ENCODE measurements at regions not wholly inside any gene's neighbourhood (a gene's known extent, or its start where the extent isn't known, plus 50 kb on each side); places are given as distances from the start of the nearest gene placed in this dataset.
"Not testable (repeated sequence)": the region's sequence is repeated elsewhere in the genome, so short reads cannot be mapped to it uniquely, and the experiment has no call there.

- Histone ChIP-seq H3K4me3 (ENCODE audit: low read depth in 1 of 3, low read length in 3 of 3) (no peak overlapping the region), H3K4me1 (ENCODE audit: control insufficient read depth in 3 of 3, insufficient read depth in 2 of 3, low read depth in 1 of 3, low read length in 2 of 3) (no peaks in the 10 kb centered on the region), H3K36me3 (ENCODE audit: control insufficient read depth in 3 of 3, insufficient read depth in 2 of 3, low read depth in 1 of 3, low read length in 3 of 3) (no peaks in the 10 kb centered on the region), H3K27me3 (ENCODE audit: control insufficient read depth in 3 of 3, insufficient read depth in 3 of 3, low read length in 3 of 3) (no peaks in the 10 kb centered on the region), H3K27ac (ENCODE audit: low read depth in 1 of 3, low read length in 2 of 3) (no peak overlapping the region), H3K9me3 (ENCODE audit: control insufficient read depth in 2 of 2, insufficient read depth in 1 of 2, low read depth in 1 of 2, low read length in 1 of 2) (peaks cover 0 to 5% of the 10 kb centered on the region in 2 donors)
- FAIRE-seq (no peak), DNase-seq (peak in 1 of 2 donors; percentile 20)
- 61 to 62% (median 61%) methylated on average over 4 of the region's 4 CpGs for WGBS, 3 donors
Measured at GRCh38 chr6:16045238-16045637, 83.6 kb upstream of the MYLIP start.

GRCh38 chr6:16044211-16044643, 84.7 kb upstream of the MYLIP start:
- WGBS, 3 donors, result 51 to 72% (median 53%) methylated on average over 2 of the region's 2 CpGs
- H3K4me1 ChIP-seq (ENCODE audit: control insufficient read depth in 3 of 3, insufficient read depth in 2 of 3, low read depth in 1 of 3, low read length in 2 of 3), result no peaks in the 10 kb centered on the region
- FAIRE-seq (no peak), DNase-seq (no peak)
- H3K27ac ChIP-seq (ENCODE audit: low read depth in 1 of 3, low read length in 2 of 3), result no peak overlapping the region
- H3K27me3 ChIP-seq (ENCODE audit: control insufficient read depth in 3 of 3, insufficient read depth in 3 of 3, low read length in 3 of 3), result no peaks in the 10 kb centered on the region
- H3K36me3 ChIP-seq (ENCODE audit: control insufficient read depth in 3 of 3, insufficient read depth in 2 of 3, low read depth in 1 of 3, low read length in 3 of 3), result no peaks in the 10 kb centered on the region
- peaks cover 0 to 10% of the 10 kb centered on the region in 2 donors for H3K9me3 ChIP-seq (ENCODE audit: control insufficient read depth in 2 of 2, insufficient read depth in 1 of 2, low read depth in 1 of 2, low read length in 1 of 2)
- no peak overlapping the region for H3K4me3 ChIP-seq (ENCODE audit: low read depth in 1 of 3, low read length in 3 of 3)

GRCh38 chr6:16043171-16044135, 85.4 kb upstream of the MYLIP start:
- Histone ChIP-seq H3K4me3 (ENCODE audit: low read depth in 1 of 3, low read length in 3 of 3) (no peak overlapping the region), H3K27ac (ENCODE audit: low read depth in 1 of 3, low read length in 2 of 3) (no peak overlapping the region), H3K27me3 (ENCODE audit: control insufficient read depth in 3 of 3, insufficient read depth in 3 of 3, low read length in 3 of 3) (no peaks in the 10 kb centered on the region), H3K4me1 (ENCODE audit: control insufficient read depth in 3 of 3, insufficient read depth in 2 of 3, low read depth in 1 of 3, low read length in 2 of 3) (no peaks in the 10 kb centered on the region), H3K36me3 (ENCODE audit: control insufficient read depth in 3 of 3, insufficient read depth in 2 of 3, low read depth in 1 of 3, low read length in 3 of 3) (no peaks in the 10 kb centered on the region), H3K9me3 (ENCODE audit: control insufficient read depth in 2 of 2, insufficient read depth in 1 of 2, low read depth in 1 of 2, low read length in 1 of 2) (peaks cover 0 to 10% of the 10 kb centered on the region in 2 donors)
- 80 to 87% (median 86%) methylated on average over 5 of the region's 5 CpGs for WGBS, 3 donors
- DNase-seq (no peak), FAIRE-seq (no peak)

GRCh38 chr6:16042751-16043150, 86.1 kb upstream of the MYLIP start:
- Histone ChIP-seq H3K27me3 (ENCODE audit: control insufficient read depth in 3 of 3, insufficient read depth in 3 of 3, low read length in 3 of 3) (no peaks in the 10 kb centered on the region), H3K4me1 (ENCODE audit: control insufficient read depth in 3 of 3, insufficient read depth in 2 of 3, low read depth in 1 of 3, low read length in 2 of 3) (no peaks in the 10 kb centered on the region), H3K27ac (ENCODE audit: low read depth in 1 of 3, low read length in 2 of 3) (no peak overlapping the region), H3K9me3 (ENCODE audit: control insufficient read depth in 2 of 2, insufficient read depth in 1 of 2, low read depth in 1 of 2, low read length in 1 of 2) (peaks cover 0 to 10% of the 10 kb centered on the region in 2 donors), H3K4me3 (ENCODE audit: low read depth in 1 of 3, low read length in 3 of 3) (no peak overlapping the region), H3K36me3 (ENCODE audit: control insufficient read depth in 3 of 3, insufficient read depth in 2 of 3, low read depth in 1 of 3, low read length in 3 of 3) (no peaks in the 10 kb centered on the region)
- DNase-seq (no peak), FAIRE-seq (peak; percentile 41)
- WGBS, 3 donors, result 69 to 87% (median 82%) methylated on average over 3 of the region's 3 CpGs

- H3K9me3 ChIP-seq (ENCODE audit: control insufficient read depth in 2 of 2, insufficient read depth in 1 of 2, low read depth in 1 of 2, low read length in 1 of 2), result peaks cover 0 to 10% of the 10 kb centered on the region in 2 donors
- H3K27me3 ChIP-seq (ENCODE audit: control insufficient read depth in 3 of 3, insufficient read depth in 3 of 3, low read length in 3 of 3), result no peaks in the 10 kb centered on the region
- H3K4me1 ChIP-seq (ENCODE audit: control insufficient read depth in 3 of 3, insufficient read depth in 2 of 3, low read depth in 1 of 3, low read length in 2 of 3), result no peaks in the 10 kb centered on the region
- FAIRE-seq, result no peak
- H3K27ac ChIP-seq (ENCODE audit: low read depth in 1 of 3, low read length in 2 of 3), result no peak overlapping the region
- no peaks in the 10 kb centered on the region for H3K36me3 ChIP-seq (ENCODE audit: control insufficient read depth in 3 of 3, insufficient read depth in 2 of 3, low read depth in 1 of 3, low read length in 3 of 3)
- 67 to 79% (median 77%) methylated on average over 2 of the region's 2 CpGs for WGBS, 3 donors
- no peak overlapping the region for H3K4me3 ChIP-seq (ENCODE audit: low read depth in 1 of 3, low read length in 3 of 3)
- no peak for DNase-seq
Measured at GRCh38 chr6:16041327-16041726, 87.6 kb upstream of the MYLIP start.

- DNase-seq, result no peak
- WGBS, 3 donors, result 88 to 98% (median 89%) methylated on average over 15 of the region's 15 CpGs
- peaks cover 0 to 10% of the 10 kb centered on the region in 2 donors for H3K9me3 ChIP-seq (ENCODE audit: control insufficient read depth in 2 of 2, insufficient read depth in 1 of 2, low read depth in 1 of 2, low read length in 1 of 2)
- H3K4me3 ChIP-seq (ENCODE audit: low read depth in 1 of 3, low read length in 3 of 3), result no peak overlapping the region
- FAIRE-seq, result no peak
- H3K36me3 ChIP-seq (ENCODE audit: control insufficient read depth in 3 of 3, insufficient read depth in 2 of 3, low read depth in 1 of 3, low read length in 3 of 3), result no peaks in the 10 kb centered on the region
- H3K4me1 ChIP-seq (ENCODE audit: control insufficient read depth in 3 of 3, insufficient read depth in 2 of 3, low read depth in 1 of 3, low read length in 2 of 3), result no peaks in the 10 kb centered on the region
- no peaks in the 10 kb centered on the region for H3K27me3 ChIP-seq (ENCODE audit: control insufficient read depth in 3 of 3, insufficient read depth in 3 of 3, low read length in 3 of 3)
- H3K27ac ChIP-seq (ENCODE audit: low read depth in 1 of 3, low read length in 2 of 3), result no peak overlapping the region
Measured at GRCh38 chr6:16040628-16040974, 88.3 kb upstream of the MYLIP start.

GRCh38 chr6:16039892-16040627, 88.8 kb upstream of the MYLIP start:
- not testable (repeated sequence) for DNase-seq; H3K4me3 ChIP-seq (ENCODE audit: low read depth in 1 of 3, low read length in 3 of 3); H3K36me3 ChIP-seq (ENCODE audit: control insufficient read depth in 3 of 3, insufficient read depth in 2 of 3, low read depth in 1 of 3, low read length in 3 of 3); H3K4me1 ChIP-seq (ENCODE audit: control insufficient read depth in 3 of 3, insufficient read depth in 2 of 3, low read depth in 1 of 3, low read length in 2 of 3); H3K27ac ChIP-seq (ENCODE audit: low read depth in 1 of 3, low read length in 2 of 3); FAIRE-seq; H3K27me3 ChIP-seq (ENCODE audit: control insufficient read depth in 3 of 3, insufficient read depth in 3 of 3, low read length in 3 of 3)
- WGBS, 3 donors, result 97 to 98% (median 97%) methylated on average over 16 to 17 of the region's 17 CpGs
- H3K9me3 ChIP-seq (ENCODE audit: control insufficient read depth in 2 of 2, insufficient read depth in 1 of 2, low read depth in 1 of 2, low read length in 1 of 2), result peaks cover 0 to 10% of the 10 kb centered on the region in 2 donors

- FAIRE-seq (no peak), DNase-seq (no peak)
- Histone ChIP-seq H3K4me3 (ENCODE audit: low read depth in 1 of 3, low read length in 3 of 3) (no peak overlapping the region), H3K4me1 (ENCODE audit: control insufficient read depth in 3 of 3, insufficient read depth in 2 of 3, low read depth in 1 of 3, low read length in 2 of 3) (no peaks in the 10 kb centered on the region), H3K27me3 (ENCODE audit: control insufficient read depth in 3 of 3, insufficient read depth in 3 of 3, low read length in 3 of 3) (no peaks in the 10 kb centered on the region), H3K36me3 (ENCODE audit: control insufficient read depth in 3 of 3, insufficient read depth in 2 of 3, low read depth in 1 of 3, low read length in 3 of 3) (no peaks in the 10 kb centered on the region), H3K27ac (ENCODE audit: low read depth in 1 of 3, low read length in 2 of 3) (no peak overlapping the region), H3K9me3 (ENCODE audit: control insufficient read depth in 2 of 2, insufficient read depth in 1 of 2, low read depth in 1 of 2, low read length in 1 of 2) (peaks cover 0 to 10% of the 10 kb centered on the region in 2 donors)
- WGBS, 3 donors, result 53 to 67% (median 56%) methylated on average over 2 of the region's 2 CpGs
Measured at GRCh38 chr6:16038938-16039337, 89.9 kb upstream of the MYLIP start.

Data from small intestine (tissue), 7 donors.